Natural killer cell treated with Interleukin-12 subunit alpha and Interleukin-12 subunit beta and Interleukin-15 and Interleukin-18, amount 100 ng/mL, for 72 hours (primary cell): ENCODE measurements at regions not wholly inside any gene's neighbourhood (a gene's known extent, or its start where the extent isn't known, plus 50 kb on each side); places are given as distances from the start of the nearest gene placed in this dataset.

Experiments used
- ATAC-seq, 2 donors: fragments of 150-1000 bp; cut with Tn5 transposase in 1 of 2; sonication (Bioruptor Pico), chemical (Tn5 transposase) in 1 of 2; 2 replicates each; pipeline ENCODE4 v1.10.0; 2021
- DNase-seq: peaks from one replicate; pipeline ENCODE4 v3.0.0; 2022; ENCODE audit warnings: low spot score
- H3K27ac Mint-ChIP-seq, 2 donors: 1 replicate in 1 of 2; 2 replicates in 1 of 2; pipeline ENCODE4 v1.8.0; 2022; ENCODE audit warnings: mixed read lengths in 2 of 2, mild to moderate bottlenecking in 1 of 2, moderate library complexity in 1 of 2
- H3K27me3 Mint-ChIP-seq, 2 donors: 1 replicate in 1 of 2; 2 replicates in 1 of 2; pipeline ENCODE4 v1.8.0; 2022; ENCODE audit warnings: mixed read lengths in 2 of 2
- H3K36me3 Mint-ChIP-seq: one replicate; pipeline ENCODE4 v1.8.0; 2022; ENCODE audit warnings: mixed read lengths
- H3K4me1 Mint-ChIP-seq, 2 donors: 1 replicate in 1 of 2; 2 replicates in 1 of 2; pipeline ENCODE4 v1.8.0; 2022; ENCODE audit warnings: low read depth in 2 of 2, mixed read lengths in 2 of 2, mild to moderate bottlenecking in 1 of 2
- H3K4me3 Mint-ChIP-seq: one replicate; pipeline ENCODE4 v1.8.0; 2022; ENCODE audit warnings: mixed read lengths
- H3K9me3 Mint-ChIP-seq: 2 replicates; pipeline ENCODE4 v1.8.0; 2022; ENCODE audit warnings: mixed read lengths

DNA sequence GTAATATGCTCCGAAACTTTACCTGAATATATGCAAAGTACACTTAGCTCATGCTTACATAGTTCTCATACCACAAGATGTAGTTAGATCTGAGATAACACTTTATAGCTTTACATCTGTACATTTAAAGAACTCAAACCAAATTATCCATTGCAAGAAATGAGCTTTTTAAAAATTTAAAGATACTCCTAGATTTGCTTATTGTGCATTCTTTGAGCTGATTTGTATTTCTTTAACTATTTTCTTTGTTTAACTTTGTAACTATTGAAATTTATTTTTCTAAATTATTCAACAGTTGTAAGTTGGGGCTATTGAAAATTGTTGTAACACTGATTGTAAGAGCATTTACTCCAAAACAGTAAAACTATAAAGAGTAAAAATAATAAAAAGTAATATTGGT lies 340.2 kb upstream of the NOVA1 start:
- H3K36me3 Mint-ChIP-seq: peaks cover 6% of the 10 kb centered on the region
- no peaks in the 10 kb centered on the region for H3K27me3 Mint-ChIP-seq
- no peak overlapping the region for H3K27ac Mint-ChIP-seq
- H3K9me3 Mint-ChIP-seq: peaks cover 13% of the 10 kb centered on the region
- DNase-seq (no peak), ATAC-seq (no peak)
- no peak overlapping the region for H3K4me3 Mint-ChIP-seq
- no peaks in the 10 kb centered on the region for H3K4me1 Mint-ChIP-seq

DNA sequence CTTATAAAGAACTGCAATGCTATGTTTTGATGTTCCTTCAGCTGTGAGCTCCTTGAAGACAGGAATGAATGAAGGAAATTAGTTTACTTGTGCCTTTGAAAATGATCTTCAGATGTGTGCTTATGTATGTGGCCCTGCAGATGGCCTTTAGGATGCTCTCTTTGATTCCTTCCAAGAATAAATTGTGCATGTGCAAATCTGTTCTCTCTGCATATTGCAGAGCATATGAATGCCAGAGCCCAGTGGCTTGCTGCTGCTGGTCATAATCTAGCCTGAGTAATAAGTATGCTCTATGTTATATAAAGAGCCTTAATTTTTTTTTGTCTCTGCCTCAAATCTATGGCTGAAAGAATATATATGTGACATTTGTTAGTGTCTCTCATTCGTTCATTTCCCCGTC lies 341.9 kb upstream of the NOVA1 start:
- H3K36me3 Mint-ChIP-seq: peaks cover 6% of the 10 kb centered on the region
- H3K27ac Mint-ChIP-seq: no peak overlapping the region
- H3K4me3 Mint-ChIP-seq: no peak overlapping the region
- peaks cover 18% of the 10 kb centered on the region for H3K9me3 Mint-ChIP-seq
- no peaks in the 10 kb centered on the region for H3K27me3 Mint-ChIP-seq
- DNase-seq: no peak
- no peaks in the 10 kb centered on the region for H3K4me1 Mint-ChIP-seq
- no peak for ATAC-seq

DNA sequence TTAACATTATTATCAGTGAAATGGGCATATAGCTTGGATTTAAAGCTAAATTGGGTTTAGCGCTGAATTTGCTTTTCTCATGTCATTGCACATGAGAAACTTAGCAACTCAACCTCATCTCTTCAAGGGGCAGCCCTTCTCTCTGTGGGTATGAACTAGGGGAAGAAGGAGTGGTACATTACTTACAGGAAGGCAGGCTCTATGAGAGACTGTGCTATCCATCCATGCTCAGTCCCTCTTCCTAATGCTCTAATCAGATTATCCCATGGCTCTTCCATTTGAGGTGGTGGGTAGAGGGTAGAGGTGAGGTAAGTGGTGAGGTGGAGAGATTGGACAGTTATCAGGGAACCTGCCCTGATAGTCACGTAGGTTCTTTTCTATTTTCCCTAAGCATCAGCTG lies 343.7 kb upstream of the NOVA1 start:
- H3K27me3 Mint-ChIP-seq: no peaks in the 10 kb centered on the region
- no peak overlapping the region for H3K4me3 Mint-ChIP-seq

GRCh38 chr14:26947265-26947664 lies 349.4 kb upstream of the NOVA1 start:
- H3K27ac Mint-ChIP-seq: no peak overlapping the region
- H3K36me3 Mint-ChIP-seq: no peaks in the 10 kb centered on the region
- H3K9me3 Mint-ChIP-seq: peaks cover 16% of the 10 kb centered on the region
- no peaks in the 10 kb centered on the region for H3K27me3 Mint-ChIP-seq
- ATAC-seq (no peak), DNase-seq (no peak)
- H3K4me3 Mint-ChIP-seq: no peak overlapping the region
- H3K4me1 Mint-ChIP-seq: no peaks in the 10 kb centered on the region

More for the DNA sequence above, 343.7 kb upstream of the NOVA1 start:
- Mint-ChIP-seq H3K36me3 (peaks cover 6% of the 10 kb centered on the region), H3K9me3 (peaks cover 19% of the 10 kb centered on the region), H3K27ac (no peak overlapping the region), H3K4me1 (no peaks in the 10 kb centered on the region)
- ATAC-seq (no peak), DNase-seq (no peak)

- no peaks in the 10 kb centered on the region for H3K36me3 Mint-ChIP-seq
- ATAC-seq (no peak), DNase-seq (no peak)
- H3K4me3 Mint-ChIP-seq: no peak overlapping the region
- H3K27me3 Mint-ChIP-seq: no peaks in the 10 kb centered on the region
- H3K9me3 Mint-ChIP-seq: peaks cover 16% of the 10 kb centered on the region
- H3K27ac Mint-ChIP-seq: no peak overlapping the region
- no peaks in the 10 kb centered on the region for H3K4me1 Mint-ChIP-seq
These were observed 361.6 kb upstream of the NOVA1 start for GRCh38 chr14:26959437-26959836.

- no peak for ATAC-seq
- Mint-ChIP-seq H3K27me3 (no peaks in the 10 kb centered on the region), H3K4me1 (no peaks in the 10 kb centered on the region), H3K36me3 (no peaks in the 10 kb centered on the region), H3K27ac (no peak overlapping the region), H3K9me3 (peaks cover 20% of the 10 kb centered on the region), H3K4me3 (no peak overlapping the region)
- no peak for DNase-seq
These were observed 362.3 kb upstream of the NOVA1 start for GRCh38 chr14:26959972-26960660.

DNA sequence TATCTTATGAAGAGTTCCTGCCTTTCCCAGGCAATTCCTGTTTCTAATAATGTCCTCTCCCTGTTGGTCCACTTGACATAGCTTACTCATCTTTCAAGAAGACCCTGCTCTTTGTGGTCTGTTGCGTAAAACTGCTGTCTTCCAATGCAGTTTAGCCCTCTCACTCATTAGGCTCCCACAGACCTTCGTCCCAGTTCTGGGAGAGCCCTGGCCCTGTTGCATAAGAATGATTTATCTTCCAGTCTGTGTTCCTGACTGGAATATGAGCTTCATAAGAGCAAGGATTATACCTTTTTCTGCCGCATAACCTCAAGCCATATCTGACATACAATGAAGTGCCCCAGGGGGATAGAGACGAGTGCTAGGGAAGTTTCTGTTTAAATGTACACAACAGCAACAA lies 365.9 kb upstream of the NOVA1 start:
- ATAC-seq: no peak
- no peak for DNase-seq
- Mint-ChIP-seq H3K36me3 (no peaks in the 10 kb centered on the region), H3K4me3 (no peak overlapping the region), H3K9me3 (peaks cover 9% of the 10 kb centered on the region), H3K27ac (no peak overlapping the region), H3K27me3 (no peaks in the 10 kb centered on the region), H3K4me1 (no peaks in the 10 kb centered on the region)

DNA sequence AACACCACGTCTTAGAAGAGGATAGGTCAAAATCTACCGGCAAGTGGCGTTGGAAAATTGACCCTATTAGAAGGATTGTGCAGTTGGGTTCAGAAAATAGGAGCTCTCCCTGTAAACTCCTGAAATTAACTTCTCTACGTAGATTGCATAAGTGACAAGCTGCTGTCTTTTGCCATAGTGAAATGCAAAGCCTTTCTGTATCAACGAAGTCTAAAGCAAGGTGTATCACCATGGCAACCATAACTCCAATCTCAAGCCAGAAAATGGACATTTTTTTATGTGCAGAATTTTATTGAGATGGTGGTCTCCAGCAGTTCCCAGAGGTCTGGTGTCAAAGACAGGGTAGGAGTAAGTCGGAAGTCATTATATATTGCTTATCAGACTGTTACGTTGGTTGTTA lies 367.7 kb upstream of the NOVA1 start:
- Mint-ChIP-seq H3K36me3 (no peaks in the 10 kb centered on the region), H3K4me1 (no peaks in the 10 kb centered on the region), H3K9me3 (peaks cover 10% of the 10 kb centered on the region), H3K4me3 (no peak overlapping the region), H3K27me3 (no peaks in the 10 kb centered on the region), H3K27ac (no peak overlapping the region)
- DNase-seq (no peak), ATAC-seq (no peak)

DNA sequence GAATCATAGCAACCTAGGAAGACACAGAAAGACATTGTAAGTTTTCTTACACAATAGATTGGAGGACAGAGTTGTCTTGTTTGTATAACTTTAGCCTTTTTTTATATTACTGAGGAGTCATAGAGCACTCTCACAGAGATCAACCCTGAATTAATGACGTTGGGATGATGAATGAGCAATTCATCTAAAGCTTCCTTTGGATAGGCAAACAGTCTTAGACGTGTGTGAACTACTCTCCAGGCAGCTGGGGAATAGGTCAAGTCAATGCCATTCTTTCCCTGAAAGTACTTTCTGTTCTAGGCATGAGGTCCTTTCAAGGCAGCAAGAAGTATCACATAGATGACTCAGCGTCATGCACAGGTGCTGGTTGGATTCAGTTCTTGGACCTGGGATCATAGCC lies 369.1 kb upstream of the NOVA1 start:
- DNase-seq: no peak
- H3K4me3 Mint-ChIP-seq: no peak overlapping the region
- H3K27ac Mint-ChIP-seq: no peak overlapping the region
- H3K9me3 Mint-ChIP-seq: peaks cover 10% of the 10 kb centered on the region
- no peak for ATAC-seq
- H3K4me1 Mint-ChIP-seq: no peaks in the 10 kb centered on the region
- no peaks in the 10 kb centered on the region for H3K27me3 Mint-ChIP-seq
- H3K36me3 Mint-ChIP-seq: no peaks in the 10 kb centered on the region

DNA sequence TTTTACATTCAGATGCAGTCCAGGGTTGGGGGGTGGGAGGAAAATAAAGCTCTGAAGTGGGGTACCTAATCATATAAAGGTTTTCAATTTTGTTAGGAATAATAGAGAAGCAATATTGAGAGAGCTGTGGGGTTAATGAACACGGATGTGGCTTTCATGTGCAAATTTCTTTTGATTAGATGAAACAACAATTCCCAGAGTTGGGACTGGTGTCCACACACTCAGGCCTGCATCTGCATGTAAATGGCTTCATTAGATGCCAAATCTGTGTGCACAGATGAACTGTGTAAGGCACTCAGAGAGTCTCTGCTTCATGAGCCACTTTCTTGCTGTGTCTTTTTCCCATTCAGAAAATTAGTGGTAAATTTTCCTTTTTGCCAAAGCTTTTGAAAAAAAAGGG lies 377.1 kb upstream of the NOVA1 start:
- peaks cover 3% of the 10 kb centered on the region for H3K9me3 Mint-ChIP-seq
- ATAC-seq: no peak
- no peak for DNase-seq

DNA sequence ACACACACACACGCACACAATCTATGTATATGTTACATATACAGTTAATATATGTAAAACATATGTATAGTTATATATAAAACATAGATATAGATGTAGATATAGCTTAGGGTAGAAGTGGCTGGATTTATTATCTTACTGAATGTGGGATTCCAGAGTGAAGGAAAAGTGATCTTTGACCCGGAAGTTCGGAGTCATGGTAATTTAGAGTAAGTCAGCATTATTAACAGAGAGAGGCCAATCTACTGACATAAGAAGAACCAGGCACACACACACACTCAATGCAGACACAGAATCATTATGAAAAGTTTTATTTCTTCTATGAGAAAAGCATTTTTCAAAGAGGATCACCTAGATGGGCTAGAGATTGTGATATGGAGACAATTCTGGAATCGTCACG lies 384.2 kb upstream of the NOVA1 start:
- Mint-ChIP-seq H3K27ac (no peak overlapping the region), H3K27me3 (no peaks in the 10 kb centered on the region), H3K4me1 (no peaks in the 10 kb centered on the region), H3K36me3 (no peaks in the 10 kb centered on the region), H3K9me3 (peaks cover 3% of the 10 kb centered on the region), H3K4me3 (no peak overlapping the region)
- ATAC-seq: no peak
- DNase-seq: no peak

More for the DNA sequence above, 377.1 kb upstream of the NOVA1 start:
- no peaks in the 10 kb centered on the region for H3K36me3 Mint-ChIP-seq
- no peaks in the 10 kb centered on the region for H3K4me1 Mint-ChIP-seq
- no peaks in the 10 kb centered on the region for H3K27me3 Mint-ChIP-seq
- H3K27ac Mint-ChIP-seq: no peak overlapping the region
- H3K4me3 Mint-ChIP-seq: no peak overlapping the region

DNA sequence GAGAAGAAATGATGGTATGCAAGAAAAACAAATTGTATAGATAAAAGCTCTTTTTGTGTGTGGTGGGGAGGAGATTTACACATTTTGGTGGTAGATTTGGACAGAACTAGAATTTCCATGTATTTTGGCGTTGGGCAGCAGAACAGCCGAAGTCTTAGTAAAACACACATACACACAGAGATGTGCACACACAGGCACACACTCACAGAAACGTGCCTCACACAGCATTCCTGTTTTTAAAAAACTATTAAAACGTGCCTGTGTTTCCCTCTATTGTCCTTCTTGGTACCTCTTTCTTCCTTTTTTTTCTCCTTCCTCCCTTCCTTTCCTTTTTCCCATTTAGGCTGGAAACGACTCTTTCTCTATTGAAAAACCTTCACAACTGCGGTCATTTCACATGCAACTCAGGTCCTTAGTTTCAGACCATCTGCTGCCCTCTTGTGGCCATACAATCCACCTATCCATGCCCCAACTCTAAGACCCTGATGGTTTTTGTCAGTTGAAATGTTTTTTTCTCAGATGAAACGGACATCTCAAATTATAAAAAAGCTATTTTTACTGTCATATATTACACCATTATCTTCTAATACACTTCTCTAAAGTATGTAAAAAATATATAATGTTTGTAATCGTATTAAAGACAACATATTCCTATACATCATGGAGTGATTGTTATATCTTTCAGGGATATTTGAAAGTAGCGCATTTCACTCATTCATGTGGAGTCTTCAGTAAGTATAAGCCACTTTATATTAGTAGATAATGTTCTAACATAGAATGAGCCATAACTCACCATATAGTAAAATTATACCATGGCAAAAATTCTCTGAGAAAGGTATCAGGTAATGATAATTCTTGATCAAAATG lies 386.7 kb upstream of the NOVA1 start:
- no peak for DNase-seq
- ATAC-seq: no peak

DNA sequence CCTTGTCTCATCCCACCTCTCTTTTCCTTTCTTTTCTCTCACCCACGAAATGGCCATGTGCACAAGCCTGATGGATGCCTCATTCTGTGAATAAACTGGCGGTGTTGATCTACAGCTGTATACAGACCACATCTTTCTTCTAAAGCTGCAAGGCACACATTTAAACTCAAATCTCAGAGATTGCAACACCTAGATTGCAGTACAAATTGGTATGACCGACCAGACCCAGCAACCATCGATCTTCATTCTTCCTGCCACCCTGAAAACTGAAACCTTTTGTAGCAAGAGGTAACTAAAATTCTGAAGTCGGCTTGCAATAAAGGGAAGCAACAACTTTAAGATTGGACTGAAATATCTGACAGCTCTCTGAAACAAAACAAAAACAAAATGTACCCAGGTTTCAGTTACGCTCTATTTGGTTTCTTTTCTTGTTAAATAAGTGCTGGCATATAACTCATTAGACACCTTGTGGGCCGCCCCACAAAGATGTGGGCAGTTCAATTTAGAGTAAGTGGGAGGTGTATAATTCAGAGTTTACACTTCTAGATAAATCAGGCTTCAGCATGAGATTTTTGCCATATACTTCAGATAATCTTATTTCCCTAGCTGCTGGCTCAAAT lies 390.0 kb upstream of the NOVA1 start:
- no peaks in the 10 kb centered on the region for H3K4me1 Mint-ChIP-seq
- DNase-seq (no peak), ATAC-seq (no peak)
- no peaks in the 10 kb centered on the region for H3K27me3 Mint-ChIP-seq
- H3K36me3 Mint-ChIP-seq: peaks cover 5% of the 10 kb centered on the region
- H3K4me3 Mint-ChIP-seq: no peak overlapping the region
- H3K27ac Mint-ChIP-seq: no peak overlapping the region
- H3K9me3 Mint-ChIP-seq: peaks cover 4% of the 10 kb centered on the region

More for the DNA sequence above, 386.7 kb upstream of the NOVA1 start:
- Mint-ChIP-seq H3K4me3 (no peak overlapping the region), H3K9me3 (peaks cover 7% of the 10 kb centered on the region), H3K4me1 (no peaks in the 10 kb centered on the region), H3K27me3 (no peaks in the 10 kb centered on the region), H3K36me3 (no peaks in the 10 kb centered on the region), H3K27ac (no peak overlapping the region)

DNA sequence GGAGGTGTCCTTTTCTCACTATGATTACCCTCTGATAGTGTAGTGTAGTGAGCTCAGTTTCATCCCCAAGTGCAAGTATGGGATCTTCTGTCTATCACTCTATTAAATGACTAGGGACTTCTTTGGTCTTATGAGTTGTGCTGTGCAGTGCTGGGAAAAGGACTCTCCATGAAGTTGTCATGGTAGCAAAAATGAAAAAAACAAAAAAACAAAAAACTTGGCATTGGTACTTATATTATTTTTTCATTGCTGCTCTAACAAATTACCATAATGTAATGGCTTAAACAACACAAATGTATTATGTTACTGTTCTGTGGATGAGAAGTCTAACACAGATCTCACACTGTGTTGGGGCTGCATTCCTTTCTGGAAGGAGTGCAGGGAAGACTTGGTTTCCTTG lies 393.1 kb upstream of the NOVA1 start:
- Mint-ChIP-seq H3K4me1 (no peaks in the 10 kb centered on the region), H3K4me3 (no peak overlapping the region), H3K36me3 (peaks cover 5% of the 10 kb centered on the region), H3K27me3 (no peaks in the 10 kb centered on the region), H3K9me3 (peaks cover 4% of the 10 kb centered on the region), H3K27ac (no peak overlapping the region)
- ATAC-seq: no peak
- DNase-seq: no peak
